Activated CD8-positive, alpha-beta memory T cell treated with anti-CD3 and anti-CD28 coated beads for 48 hours (primary cell): ENCODE measurements at regions not wholly inside any gene's neighbourhood (a gene's known extent, or its start where the extent isn't known, plus 50 kb on each side); places are given as distances from the start of the nearest gene placed in this dataset.

Source experiments
- DNase-seq, 3 experiments: peaks; one replicate each; pipeline ENCODE4 v3.0.0-alpha.2; 2020; ENCODE audit warnings: low read depth in 2 of 3, low spot score in 2 of 3

DNA sequence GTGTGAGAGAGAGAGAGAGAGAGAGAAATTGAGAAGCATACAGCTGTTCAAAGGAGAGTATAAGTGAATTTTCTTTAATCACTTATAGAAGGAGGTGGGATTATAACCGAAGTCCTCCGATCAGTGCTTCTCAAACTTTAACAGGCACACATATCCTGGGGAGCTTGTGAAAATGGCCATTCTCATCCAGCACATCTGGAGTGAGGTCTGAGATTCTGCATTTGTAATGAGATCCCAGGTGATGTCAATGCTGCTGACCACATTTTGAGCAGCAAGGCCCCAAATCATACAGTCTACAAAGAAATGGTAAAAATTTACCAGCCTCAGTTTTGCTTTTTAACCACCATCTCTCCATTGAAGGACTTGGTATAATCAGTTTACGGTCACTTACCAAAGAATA lies 219.0 kb downstream of the PTEN start:
- no peak for DNase-seq

DNA sequence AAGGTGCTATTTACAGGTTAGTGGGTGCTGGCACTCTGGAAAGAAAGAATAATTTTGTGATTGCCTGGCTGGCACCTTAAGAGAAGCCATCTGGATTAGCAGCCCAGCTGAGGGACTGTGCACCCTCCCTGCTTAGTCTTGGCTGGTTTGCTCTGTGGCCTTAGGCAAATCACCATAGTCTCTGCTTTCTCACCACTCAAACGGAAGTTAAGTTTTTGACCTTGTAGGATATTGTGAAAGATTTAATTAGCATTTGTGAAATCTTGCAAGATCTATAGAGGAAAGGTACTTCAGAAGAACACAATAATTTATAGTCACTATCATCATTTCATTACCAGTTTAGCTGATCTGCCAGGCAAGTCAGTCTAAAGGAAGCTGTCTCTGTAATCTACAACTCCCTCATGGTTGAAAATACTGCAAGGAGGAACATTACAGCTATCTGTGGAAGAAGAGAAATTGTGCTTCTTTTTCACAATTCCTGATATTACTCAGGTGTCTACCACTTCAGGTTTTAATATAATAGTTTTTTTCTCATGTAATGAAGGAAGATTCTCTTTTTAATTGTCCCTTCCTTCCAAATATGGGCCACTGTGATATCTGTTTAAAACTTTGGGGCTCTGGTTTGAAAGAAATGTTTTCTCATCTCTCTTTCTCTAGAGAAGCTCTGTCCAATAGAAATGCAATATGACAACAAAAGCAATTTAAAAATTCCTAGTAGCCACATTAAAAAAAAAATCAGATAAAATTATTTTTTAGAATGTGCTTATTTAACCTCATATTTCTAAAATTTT lies 219.6 kb downstream of the PTEN start:
- no peak for DNase-seq

DNA sequence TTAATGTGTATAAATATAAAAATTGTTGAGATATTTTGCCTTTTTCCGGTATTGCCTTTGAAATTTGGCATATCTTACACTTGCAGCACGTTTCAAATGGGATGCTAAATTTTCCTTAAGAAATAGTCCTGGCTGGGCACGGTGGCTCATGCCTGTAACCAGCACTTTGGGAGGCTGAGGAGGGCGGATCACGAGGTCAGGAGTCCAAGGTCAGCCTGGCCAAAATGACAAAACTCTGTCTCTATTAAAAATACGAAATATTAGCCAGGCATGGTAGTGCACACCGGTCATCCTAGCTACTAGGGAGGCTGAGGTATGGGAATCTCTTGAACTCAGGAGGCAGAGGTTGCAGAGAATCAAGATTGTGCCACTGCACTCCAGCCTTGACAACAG lies 220.2 kb downstream of the PTEN start:
- DNase-seq: no peak

DNA sequence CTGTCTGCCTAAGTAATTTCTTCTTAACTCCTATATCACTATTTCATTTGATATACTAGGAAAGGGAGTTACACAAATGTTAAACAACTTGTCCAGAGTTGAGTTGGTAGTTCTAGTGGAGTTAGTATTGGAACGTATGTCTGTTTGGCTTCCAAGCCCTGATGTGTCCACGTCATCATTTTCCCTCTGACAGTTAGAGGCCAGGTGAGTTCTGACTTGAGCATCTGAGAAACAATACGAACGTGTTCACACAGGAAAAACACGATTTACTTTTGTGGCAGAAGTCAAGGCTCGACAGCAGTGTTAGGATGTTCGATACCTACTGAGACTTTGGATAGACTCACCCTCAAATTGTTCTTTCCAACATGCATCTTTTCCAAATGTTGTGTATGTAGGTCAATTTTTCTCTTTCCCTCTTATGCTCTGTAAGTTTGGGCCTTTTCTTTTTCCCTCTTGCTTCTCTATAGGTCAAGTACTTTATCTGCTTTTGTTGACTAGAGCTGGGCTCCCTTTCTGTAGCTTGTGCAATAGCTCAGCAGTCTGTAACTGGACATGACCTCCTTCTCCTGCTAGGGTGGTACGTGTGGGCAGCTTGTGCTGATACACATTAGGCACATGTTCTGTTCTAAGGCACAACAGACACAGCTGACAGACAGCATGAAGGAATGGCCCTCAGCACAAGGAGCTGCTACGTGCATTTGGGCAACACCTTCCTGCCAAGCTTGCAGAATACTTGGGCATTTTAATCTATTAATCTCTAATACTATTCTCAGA lies 222.9 kb downstream of the PTEN start:
- DNase-seq: no peak

DNA sequence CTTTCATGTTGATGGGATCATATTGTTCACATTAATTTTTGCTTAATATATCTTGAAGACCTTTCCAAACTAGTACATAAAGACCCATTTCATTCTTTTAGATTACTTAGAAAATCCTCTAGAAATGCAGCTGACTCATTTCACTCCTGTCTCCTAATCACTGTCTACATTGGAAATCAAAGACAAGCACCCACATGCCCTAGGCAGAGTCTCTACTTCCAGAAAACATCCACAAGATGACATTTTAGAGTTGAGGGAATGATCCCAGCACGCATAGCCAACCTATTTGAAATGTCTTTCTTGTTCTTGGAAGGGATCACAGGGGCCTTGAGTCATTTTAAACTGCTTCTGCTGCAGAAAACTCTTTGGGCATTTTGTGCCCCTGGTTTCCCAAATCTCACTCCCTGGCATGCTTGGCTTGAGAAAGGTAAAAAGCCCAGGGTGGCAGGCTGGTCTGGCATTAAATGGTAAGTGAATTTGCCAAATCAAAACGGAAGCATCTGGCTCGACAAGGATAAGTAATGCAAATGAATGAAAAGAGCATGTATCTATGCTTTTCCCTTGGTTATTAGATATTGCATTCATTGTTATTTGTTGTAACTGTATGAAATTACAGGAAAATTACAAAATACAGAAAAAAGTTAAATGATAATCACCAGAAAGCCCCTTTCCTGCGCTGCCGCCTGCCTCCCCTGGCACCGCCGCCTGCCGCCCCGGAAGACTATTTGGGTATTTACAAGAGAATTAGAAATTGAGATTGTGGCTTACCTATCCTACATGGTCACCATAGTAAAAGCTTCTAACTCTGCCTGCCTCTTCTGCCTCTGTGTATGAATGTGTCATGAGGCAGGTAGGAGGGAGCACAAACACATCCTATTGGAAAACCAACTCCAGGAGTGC lies 225.3 kb downstream of the PTEN start:
- DNase-seq: no peak

DNA sequence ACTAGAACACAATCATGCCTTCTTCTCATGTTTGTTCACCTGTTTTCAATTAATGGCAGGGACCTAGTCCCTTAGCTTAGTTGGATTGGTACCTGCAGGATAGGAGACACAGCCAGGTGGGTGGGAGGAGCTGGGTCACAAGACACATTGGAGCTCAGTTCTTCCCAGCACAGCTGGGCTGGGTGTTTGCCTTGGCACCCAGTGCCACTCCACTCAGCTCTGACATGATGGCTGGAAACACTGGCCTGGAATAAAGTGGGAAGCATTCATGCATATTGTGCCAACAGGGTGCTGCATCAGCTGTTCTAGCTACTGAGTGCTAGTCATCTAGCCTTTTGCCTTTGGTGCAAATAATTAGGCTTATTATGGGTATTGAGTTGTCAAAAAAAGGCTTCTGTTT lies 226.1 kb downstream of the PTEN start:
- DNase-seq: no peak

DNA sequence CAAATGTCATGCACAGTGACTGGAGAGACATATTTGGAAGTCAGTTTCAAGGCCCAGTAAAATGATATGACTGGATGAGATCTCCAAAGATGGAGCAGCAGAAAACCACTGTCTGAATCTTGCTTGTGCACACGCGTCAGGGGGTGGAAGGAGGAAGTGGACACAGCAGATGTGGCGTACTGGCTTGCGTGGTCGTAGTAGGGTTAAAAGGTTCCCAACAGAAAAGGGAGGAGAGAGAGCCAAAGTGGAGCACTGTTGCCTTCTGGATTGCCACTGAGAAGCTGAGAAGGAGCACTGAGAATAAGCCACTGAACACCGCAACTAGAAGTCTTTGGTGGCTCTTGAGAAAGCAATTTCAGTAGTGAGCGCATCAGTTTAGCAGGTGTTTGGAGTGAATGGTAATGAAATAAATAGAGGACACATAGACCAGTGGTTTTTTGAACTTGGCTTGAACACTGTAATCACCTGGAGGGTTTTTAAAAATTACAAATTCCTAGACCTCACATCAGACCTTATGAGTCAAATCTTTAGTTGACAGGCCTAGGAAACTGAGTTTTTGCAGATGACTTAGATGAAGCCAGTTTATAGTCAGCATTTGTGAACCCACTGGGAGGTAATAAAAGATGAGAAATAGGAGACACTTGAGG lies 227.3 kb downstream of the PTEN start:
- no peak for DNase-seq

DNA sequence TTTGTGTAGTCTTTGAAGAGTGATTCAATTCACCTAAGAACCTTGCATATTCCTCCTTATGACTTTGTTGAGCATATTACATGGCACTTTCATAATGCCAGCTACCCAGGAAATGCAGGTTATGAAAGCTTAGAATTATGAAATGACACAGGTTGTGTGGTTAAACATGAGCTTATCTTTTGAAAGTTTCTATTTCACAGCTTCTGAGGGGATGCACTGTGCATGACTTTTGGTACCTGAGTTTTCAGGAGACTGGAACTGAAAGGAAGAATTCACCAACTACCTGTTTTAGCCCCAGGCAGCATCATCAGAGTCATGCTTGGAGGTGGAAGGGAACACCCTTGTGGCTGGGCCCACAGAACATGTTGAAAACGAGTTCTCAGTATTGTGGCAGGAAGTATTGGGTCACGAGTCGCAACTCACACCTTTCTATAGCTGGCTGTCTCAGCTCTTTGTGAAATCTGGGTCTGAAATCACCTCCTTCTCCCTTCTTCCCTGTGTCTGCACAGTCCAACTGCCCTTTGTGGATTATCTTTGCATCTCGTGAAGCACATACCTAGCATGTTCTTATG lies 228.2 kb downstream of the PTEN start:
- DNase-seq: peak in 2 of 3 experiments; percentile 38 to 50

DNA sequence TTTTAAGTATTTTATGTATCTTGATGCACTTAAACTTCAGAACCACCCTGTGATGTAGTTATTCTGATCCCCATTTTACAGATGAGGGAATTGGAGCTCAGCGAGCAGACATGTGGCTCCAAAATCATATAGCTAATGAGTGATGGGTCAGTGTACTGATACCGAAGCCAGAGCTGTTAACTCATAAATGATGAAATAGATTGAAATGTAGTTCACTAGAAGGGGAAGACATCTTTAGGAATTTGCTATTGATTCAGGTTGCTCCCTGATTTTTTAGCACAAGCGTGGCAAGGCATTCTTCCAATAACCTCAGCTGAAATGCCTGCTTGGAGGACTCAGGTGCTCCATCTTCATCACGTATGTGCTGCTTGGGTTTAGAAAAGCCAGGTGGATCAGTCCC lies 228.8 kb downstream of the PTEN start:
- DNase-seq: no peak

DNA sequence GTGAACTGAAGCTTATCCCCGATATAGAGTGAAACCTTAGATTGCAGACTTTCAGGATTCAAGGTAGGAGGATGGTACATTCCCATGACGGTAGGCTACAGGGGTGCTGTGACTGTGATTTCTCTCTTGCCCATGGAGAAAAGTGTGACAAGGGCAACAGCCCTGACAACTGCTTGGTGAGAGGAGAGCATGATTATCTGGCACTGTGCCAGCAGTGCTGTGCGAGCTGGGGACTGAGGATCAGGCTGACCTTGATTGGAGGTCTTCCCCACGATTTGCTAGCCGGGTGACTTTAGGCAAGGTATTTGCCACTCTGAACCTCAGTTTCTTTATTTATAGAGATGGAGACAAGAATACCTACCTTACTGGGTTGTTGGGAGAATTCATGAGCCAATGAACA lies 229.5 kb downstream of the PTEN start:
- no peak for DNase-seq

DNA sequence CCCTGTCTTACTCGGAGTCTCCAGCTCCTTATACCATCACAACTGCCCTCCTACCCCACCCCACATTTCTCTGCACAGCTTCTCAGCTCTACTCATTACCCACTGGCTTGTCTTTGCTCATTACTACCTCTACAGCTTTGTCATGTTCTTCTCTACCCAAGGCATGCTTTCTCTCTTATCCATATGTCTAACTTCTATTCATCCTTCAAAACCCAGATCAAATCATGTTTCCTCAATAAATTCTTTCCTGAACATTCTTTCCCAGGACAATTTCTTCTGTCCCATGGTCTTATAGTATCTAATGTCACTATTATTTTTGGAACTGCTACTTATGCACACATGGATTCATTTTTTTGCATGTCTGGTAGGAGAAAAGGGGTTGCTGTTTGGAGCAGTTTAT lies 231.4 kb downstream of the PTEN start:
- no peak for DNase-seq

DNA sequence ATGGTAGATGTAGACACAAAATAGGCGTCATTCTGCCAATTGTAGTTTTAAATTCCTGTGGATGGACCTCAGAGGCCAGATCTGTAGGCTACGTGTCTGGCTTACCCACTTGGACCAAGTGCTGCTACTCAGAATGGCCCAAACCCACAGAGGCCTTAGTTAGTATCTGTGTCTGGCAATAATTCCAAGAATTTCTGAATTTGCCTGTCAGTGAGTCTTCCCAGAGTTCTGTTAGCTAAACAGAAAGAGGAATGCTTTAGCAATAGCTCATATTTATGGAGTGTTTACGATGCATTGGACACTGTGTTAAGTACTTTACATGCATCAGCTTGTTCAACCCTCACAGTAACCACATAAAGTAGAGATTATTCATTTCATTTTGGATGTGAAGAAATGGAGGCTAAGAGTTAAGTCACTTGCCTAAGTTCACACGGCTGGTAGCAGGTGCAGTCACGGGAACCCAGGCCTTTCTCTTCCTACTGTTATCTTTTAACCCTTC lies 231.8 kb downstream of the PTEN start:
- DNase-seq: no peak

DNA sequence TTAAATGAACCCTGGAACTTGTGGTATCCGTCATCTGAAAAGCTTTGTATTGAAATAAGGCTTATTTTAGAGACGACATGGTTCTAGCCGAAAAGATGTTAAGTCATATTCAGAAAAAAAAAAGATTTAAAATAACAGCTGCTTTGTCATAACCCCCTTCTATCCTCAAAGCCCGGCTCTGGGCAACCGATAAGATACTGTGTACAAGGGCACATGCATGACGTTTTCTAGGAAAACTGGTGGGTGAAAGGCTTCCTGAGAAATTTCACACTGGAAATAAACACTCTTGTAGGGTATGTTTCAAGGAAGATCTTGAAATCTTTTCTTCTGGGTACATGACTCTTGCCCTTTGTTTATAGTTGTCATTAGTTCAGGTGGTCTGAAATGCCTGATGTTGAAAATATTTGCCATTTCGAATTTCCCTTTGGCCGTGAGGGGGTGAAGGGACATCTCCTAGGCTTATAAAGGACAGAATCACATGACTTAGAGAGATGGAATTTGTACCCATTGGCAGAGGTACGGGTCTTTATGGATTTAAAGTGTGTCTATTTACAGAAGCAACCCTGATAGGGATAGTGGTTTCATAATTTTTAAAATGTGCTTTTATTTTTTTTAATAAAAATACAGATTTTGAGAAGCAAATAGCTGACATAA lies 232.5 kb downstream of the PTEN start:
- no peak for DNase-seq

DNA sequence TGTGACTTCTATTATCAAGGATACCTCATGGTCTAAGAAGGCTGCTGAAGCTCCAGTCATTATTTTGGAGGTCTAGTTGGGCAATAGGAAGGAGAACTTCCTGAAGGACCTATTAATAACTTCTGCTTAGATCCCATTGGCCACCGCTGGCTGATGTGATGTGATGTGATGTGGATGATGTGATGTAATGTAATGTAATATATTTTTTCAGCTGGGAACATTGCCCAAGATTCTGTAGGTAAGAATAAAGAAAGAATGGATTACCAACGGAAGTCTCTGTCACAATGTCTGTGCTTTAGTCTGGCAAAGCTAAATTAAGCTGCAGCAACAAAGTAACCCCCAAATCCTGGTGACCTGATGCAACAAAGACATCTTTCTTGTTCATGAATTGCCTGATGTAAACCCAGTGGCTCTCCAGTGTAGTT lies 233.7 kb downstream of the PTEN start:
- no peak for DNase-seq

DNA sequence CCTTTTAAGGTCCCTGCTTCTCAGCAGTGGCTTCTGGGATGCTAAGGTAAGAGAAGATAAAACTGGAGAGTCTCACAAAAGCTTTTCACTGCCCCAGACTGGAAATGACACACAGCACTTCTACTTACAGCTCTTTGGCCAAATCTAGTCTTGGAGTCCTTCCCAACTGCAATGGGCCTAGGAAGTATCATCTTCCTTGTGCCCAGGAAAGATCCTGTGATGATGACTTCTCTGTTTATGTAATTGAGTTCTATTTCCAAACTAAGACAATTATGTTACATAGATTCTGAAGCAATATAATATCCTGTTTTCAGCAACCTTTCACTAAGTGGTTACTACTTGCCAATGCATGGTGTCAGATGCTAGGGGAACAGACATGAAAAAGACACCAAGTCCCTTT lies 234.1 kb downstream of the PTEN start:
- no peak for DNase-seq

DNA sequence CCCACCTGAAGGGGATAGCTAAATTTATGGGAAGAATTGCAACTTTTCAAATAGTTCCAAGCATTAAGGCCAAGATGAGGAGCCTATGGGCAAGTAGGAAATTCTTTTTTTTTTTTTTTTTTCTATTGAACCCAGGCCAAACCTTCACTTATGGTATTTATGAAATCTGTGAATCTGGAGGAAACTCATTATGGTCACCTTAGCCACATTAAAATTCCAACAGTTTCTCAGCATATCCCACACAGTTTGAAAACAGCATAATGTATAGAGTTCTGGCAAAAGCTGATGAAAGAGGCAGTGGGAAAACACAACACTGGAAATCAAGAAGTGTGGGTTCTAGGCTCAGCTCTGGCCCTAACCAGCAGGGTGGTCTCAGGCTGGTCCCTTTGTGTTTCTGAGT lies 236.9 kb downstream of the PTEN start:
- no peak for DNase-seq

DNA sequence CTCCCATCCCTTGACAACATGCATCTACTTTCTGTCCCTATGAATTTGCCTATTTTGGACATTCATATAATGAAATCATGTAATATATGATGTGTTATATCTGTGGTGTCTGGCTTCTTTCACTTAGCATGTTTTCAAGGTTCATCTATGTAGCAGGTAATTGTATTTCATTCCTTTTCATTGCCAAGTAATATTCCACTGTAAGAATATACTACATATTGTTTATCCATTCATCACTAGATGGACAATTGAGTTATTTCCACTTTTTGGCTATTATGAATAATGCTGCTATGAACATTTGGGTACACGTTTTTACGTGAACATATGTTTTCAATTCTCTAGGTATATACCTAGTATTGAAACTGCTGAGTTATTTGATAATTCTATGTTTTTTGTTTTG lies 238.2 kb downstream of the PTEN start:
- no peak for DNase-seq

DNA sequence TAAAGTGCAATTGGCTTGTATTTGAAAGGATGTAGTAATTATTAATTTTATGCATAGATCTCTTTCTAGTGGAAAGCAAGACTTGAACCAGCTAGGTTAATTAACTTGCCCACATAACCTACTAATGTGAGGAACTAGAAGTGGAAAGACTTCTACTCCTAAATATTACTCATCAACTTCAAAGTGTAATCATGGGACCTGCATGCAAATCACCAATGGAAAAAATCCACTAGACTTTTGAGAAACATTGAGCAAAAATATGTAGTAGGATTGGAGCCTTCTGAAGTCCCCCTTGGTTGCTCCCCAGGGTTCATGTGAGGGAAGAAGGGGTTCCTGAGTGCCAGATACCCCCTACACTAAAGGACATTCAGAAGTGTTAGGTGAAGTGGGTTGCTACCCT lies 240.2 kb downstream of the PTEN start:
- no peak for DNase-seq

DNA sequence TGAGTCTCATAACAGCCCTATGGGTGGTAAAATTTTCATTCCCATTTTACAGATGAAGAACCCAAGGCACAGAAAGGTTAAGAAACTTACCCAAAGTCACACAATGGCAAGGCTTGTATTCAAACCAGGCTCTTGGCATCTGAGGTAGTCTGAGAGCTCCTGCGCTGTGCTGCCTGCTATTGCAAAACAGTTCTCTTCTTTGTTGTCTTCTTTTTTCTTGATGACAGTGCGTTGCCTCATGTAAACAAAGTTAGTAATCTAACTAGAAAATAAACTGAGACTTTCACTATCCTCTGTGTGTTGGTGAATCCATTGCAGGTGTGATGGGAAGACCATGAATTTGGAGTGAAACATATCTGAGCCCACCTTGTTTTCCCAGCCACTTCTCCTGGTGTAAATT lies 240.8 kb downstream of the PTEN start:
- no peak for DNase-seq

DNA sequence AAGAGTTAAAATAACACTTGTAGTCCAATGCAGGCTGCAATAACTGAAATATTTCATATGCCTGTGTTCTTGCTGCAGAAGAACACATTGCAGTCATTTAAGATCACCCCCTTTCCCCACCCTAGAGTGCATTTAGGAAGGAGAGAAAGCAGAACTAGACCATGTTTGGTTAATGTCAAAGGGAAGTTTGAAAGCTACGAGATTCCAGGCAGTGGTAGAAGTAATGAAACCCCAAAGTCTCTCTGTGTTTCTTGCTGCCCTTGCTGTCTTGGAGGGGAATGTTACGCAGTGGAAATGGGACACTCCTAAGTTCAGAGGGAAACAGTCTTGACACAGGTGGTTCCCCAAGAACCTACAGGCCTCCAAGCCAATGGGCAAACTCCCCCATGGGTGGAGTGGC lies 242.9 kb downstream of the PTEN start:
- no peak for DNase-seq
